Aorta (tissue), 5 donors: ENCODE measurements at regions not wholly inside any gene's neighbourhood (a gene's known extent, or its start where the extent isn't known, plus 50 kb on each side); places are given as distances from the start of the nearest gene placed in this dataset.

ENCODE experiments used
- ATAC-seq: fragments of 200-7000 bp; cut with Tn5 transposase; one replicate; pipeline ENCODE4 v1.9.1; 2022; ENCODE audit warnings: moderate library complexity; ENCODE audit not compliant: low FRiP score
- DNase-seq, 2 donors: peaks; one replicate each; pipeline ENCODE4 v3.0.0-alpha.2; 2020
- H3K27ac ChIP-seq, 2 donors: one replicate each; pipeline ENCODE4 v1.5.1; 2013; ENCODE audit warnings: low read length in 2 of 2, mild to moderate bottlenecking in 2 of 2, moderate library complexity in 2 of 2, control low read depth in 1 of 2, inconsistent platforms in 1 of 2, low read depth in 1 of 2
- H3K27me3 ChIP-seq, 2 donors: one replicate each; pipeline ENCODE4 v1.6.1; 2013; ENCODE audit warnings: control low read depth in 1 of 2, low read length in 1 of 2, mild to moderate bottlenecking in 1 of 2, moderate library complexity in 1 of 2; ENCODE audit not compliant: insufficient read depth in 2 of 2, control insufficient read depth in 1 of 2
- H3K36me3 ChIP-seq, 2 donors: one replicate each; pipeline ENCODE4 v1.6.1; 2013; ENCODE audit warnings: control low read depth in 1 of 2, low read length in 1 of 2, mild to moderate bottlenecking in 1 of 2; ENCODE audit not compliant: insufficient read depth in 2 of 2, control insufficient read depth in 1 of 2
- H3K4me1 ChIP-seq, 2 donors: one replicate each; pipeline ENCODE4 v1.6.1; 2013; ENCODE audit warnings: low read length in 2 of 2, control low read depth in 1 of 2, mild to moderate bottlenecking in 1 of 2, moderate library complexity in 1 of 2; ENCODE audit not compliant: insufficient read depth in 2 of 2, control insufficient read depth in 1 of 2
- H3K4me3 ChIP-seq, 2 donors: one replicate each; pipeline ENCODE4 v1.5.1; 2013; ENCODE audit warnings: low read length in 2 of 2, control low read depth in 1 of 2, mild to moderate bottlenecking in 1 of 2
- H3K9me3 ChIP-seq: one replicate; pipeline ENCODE4 v1.6.1; 2013; ENCODE audit warnings: mild to moderate bottlenecking, low read length; ENCODE audit not compliant: control insufficient read depth
- WGBS, 2 donors: extraction: QIAGEN DNeasy Blood & Tissue Kit; methylation state at CpG; one replicate each; pipeline ENCODE4 v1.1.7; 2013; 5-methylcytosine and 5-hydroxymethylcytosine counted together
- intact Hi-C, 2 donors: fragments of 100-400 bp; cut with DNase I; formaldehyde crosslinking; loops; one replicate each; pipeline versions ENCODE4 v1.14.2 to v1.15.0; 2022
- donor health status: healthy with polysubstance abuse.
- donor health status: Bipolar disorder and iron deficiency.
- donor health status: DM: no; HTN: no; CAD: no.
- donor health status: DM: no; HTN: no; CAD: no.
- donor health status: DM: yes; HTN: yes; CAD: no.

- Histone ChIP-seq H3K4me1 (no peaks in the 10 kb centered on the region), H3K27me3 (no peaks in the 10 kb centered on the region), H3K4me3 (no peak overlapping the region), H3K27ac (no peak overlapping the region), H3K9me3 (no peaks in the 10 kb centered on the region), H3K36me3 (no peaks in the 10 kb centered on the region)
- WGBS, 2 donors: 49 to 57% methylated on average over 5 of the region's 5 CpGs
- no peak for ATAC-seq
- intact Hi-C loops: no loop called here
- DNase-seq: no peak
Measured at GRCh38 chr11:96680211-96681018, 290.6 kb downstream of the JRKL start.

- ATAC-seq (no peak), DNase-seq (no peak)
- 54 to 55% methylated on average over 5 of the region's 5 CpGs for WGBS, 2 donors
- no peaks in the 10 kb centered on the region for H3K36me3 ChIP-seq
- intact Hi-C loops: no loop called here
- H3K27me3 ChIP-seq: no peaks in the 10 kb centered on the region
- no peaks in the 10 kb centered on the region for H3K4me1 ChIP-seq
- H3K9me3 ChIP-seq: no peaks in the 10 kb centered on the region
- H3K4me3 ChIP-seq: no peak overlapping the region
- no peak overlapping the region for H3K27ac ChIP-seq
Measured at GRCh38 chr11:96681019-96681716, 291.4 kb downstream of the JRKL start.

GRCh38 chr11:96694338-96694737 lies 304.5 kb downstream of the JRKL start:
- WGBS, 2 donors: 73 to 76% methylated on average over 5 of the region's 5 CpGs
- no peak for ATAC-seq
- Histone ChIP-seq H3K27ac (no peak overlapping the region), H3K36me3 (no peaks in the 10 kb centered on the region), H3K4me3 (no peak overlapping the region), H3K9me3 (no peaks in the 10 kb centered on the region), H3K27me3 (no peaks in the 10 kb centered on the region), H3K4me1 (no peaks in the 10 kb centered on the region)
- no peak for DNase-seq
- intact Hi-C loops: no loop called here

GRCh38 chr11:96696731-96697130 lies 306.9 kb downstream of the JRKL start:
- intact Hi-C loops: no loop called here

GRCh38 chr11:96697466-96697865 lies 307.7 kb downstream of the JRKL start:
- Histone ChIP-seq H3K9me3 (peaks cover 1% of the 10 kb centered on the region), H3K36me3 (no peaks in the 10 kb centered on the region), H3K27ac (no peak overlapping the region), H3K27me3 (no peaks in the 10 kb centered on the region), H3K4me3 (no peak overlapping the region), H3K4me1 (no peaks in the 10 kb centered on the region)
- no peak for DNase-seq
- intact Hi-C loops: no loop called here
- ATAC-seq: no peak
- WGBS, 2 donors: 73 to 82% methylated on average over 3 of the region's 3 CpGs

More at GRCh38 chr11:96696731-96697130, 306.9 kb downstream of the JRKL start:
- ATAC-seq: no peak
- Histone ChIP-seq H3K4me1 (no peaks in the 10 kb centered on the region), H3K4me3 (no peak overlapping the region), H3K36me3 (no peaks in the 10 kb centered on the region), H3K27me3 (no peaks in the 10 kb centered on the region), H3K27ac (no peak overlapping the region), H3K9me3 (peaks cover under 1% of the 10 kb centered on the region)
- DNase-seq: no peak
- WGBS, 2 donors: 16 to 27% methylated on average over 1 of the region's 1 CpG

GRCh38 chr11:96704847-96705246 lies 315.0 kb downstream of the JRKL start:
- Histone ChIP-seq H3K9me3 (peaks cover 1% of the 10 kb centered on the region), H3K27ac (no peak overlapping the region), H3K4me1 (no peaks in the 10 kb centered on the region), H3K27me3 (no peaks in the 10 kb centered on the region), H3K36me3 (no peaks in the 10 kb centered on the region), H3K4me3 (no peak overlapping the region)
- intact Hi-C loops: no loop called here
- DNase-seq (no peak), ATAC-seq (no peak)
- 6 to 16% methylated on average over 3 of the region's 3 CpGs for WGBS, 2 donors

GRCh38 chr11:96706761-96707160 lies 316.9 kb downstream of the JRKL start:
- no peaks in the 10 kb centered on the region for H3K36me3 ChIP-seq
- H3K4me1 ChIP-seq: no peaks in the 10 kb centered on the region
- no peak overlapping the region for H3K27ac ChIP-seq
- WGBS, 2 donors: 81% methylated on average over 3 of the region's 3 CpGs
- no peak for ATAC-seq
- DNase-seq: no peak
- H3K9me3 ChIP-seq: peaks cover under 1% of the 10 kb centered on the region
- no peaks in the 10 kb centered on the region for H3K27me3 ChIP-seq
- no peak overlapping the region for H3K4me3 ChIP-seq
- intact Hi-C loops: no loop called here

GRCh38 chr11:96707273-96707672 lies 317.5 kb downstream of the JRKL start:
- DNase-seq: no peak
- no peaks in the 10 kb centered on the region for H3K36me3 ChIP-seq
- no peak overlapping the region for H3K27ac ChIP-seq
- no peaks in the 10 kb centered on the region for H3K27me3 ChIP-seq
- H3K4me1 ChIP-seq: no peaks in the 10 kb centered on the region
- intact Hi-C loops: no loop called here
- H3K4me3 ChIP-seq: no peak overlapping the region
- ATAC-seq: no peak
- H3K9me3 ChIP-seq: no peaks in the 10 kb centered on the region
